Activated CD4-positive, alpha-beta T cell treated with anti-CD3 and anti-CD28 coated beads for 24 hours (primary cell): ENCODE measurements at regions not wholly inside any gene's neighbourhood (a gene's known extent, or its start where the extent isn't known, plus 50 kb on each side); places are given as distances from the start of the nearest gene placed in this dataset.
"Not testable (repeated sequence)": the region's sequence is repeated elsewhere in the genome, so short reads cannot be mapped to it uniquely, and the experiment has no call there.

Source experiments
- DNase-seq, 2 donors: peaks; one replicate each; pipeline ENCODE4 v3.0.0-alpha.2; 2020; ENCODE audit warnings: low read depth in 2 of 2

- no peak for DNase-seq
Observed at GRCh38 chr17:72448019-72448418, 327.2 kb downstream of the SOX9 start.

- DNase-seq: no peak
Observed at GRCh38 chr17:72452286-72453173, 331.7 kb downstream of the SOX9 start.

GRCh38 chr17:72454342-72454741, 333.5 kb downstream of the SOX9 start:
- DNase-seq: no peak

GRCh38 chr17:72455562-72455961, 334.7 kb downstream of the SOX9 start:
- no peak for DNase-seq

- DNase-seq: no peak
Observed at GRCh38 chr17:72456075-72456474, 335.3 kb downstream of the SOX9 start.

GRCh38 chr17:72457712-72458111, 336.9 kb downstream of the SOX9 start:
- no peak for DNase-seq

GRCh38 chr17:72458301-72458700, 337.5 kb downstream of the SOX9 start:
- DNase-seq: no peak

- no peak for DNase-seq
Observed at GRCh38 chr17:72460711-72461110, 339.9 kb downstream of the SOX9 start.

- no peak for DNase-seq
Observed at GRCh38 chr17:72461757-72462156, 340.9 kb downstream of the SOX9 start.

GRCh38 chr17:72462407-72462806, 341.6 kb downstream of the SOX9 start:
- DNase-seq: no peak

- DNase-seq: no peak
Observed at GRCh38 chr17:72462814-72463213, 342.0 kb downstream of the SOX9 start.

- no peak for DNase-seq
Observed at GRCh38 chr17:72463287-72464102, 342.7 kb downstream of the SOX9 start.

- not testable (repeated sequence) for DNase-seq
Observed at GRCh38 chr17:72464221-72464620, 343.4 kb downstream of the SOX9 start.

GRCh38 chr17:72465191-72466024, 344.6 kb downstream of the SOX9 start:
- DNase-seq: no peak

GRCh38 chr17:72466199-72466598, 345.4 kb downstream of the SOX9 start:
- no peak for DNase-seq

GRCh38 chr17:72466606-72467005, 345.8 kb downstream of the SOX9 start:
- DNase-seq: no peak

- no peak for DNase-seq
Observed at GRCh38 chr17:72467841-72468653, 347.2 kb downstream of the SOX9 start.

- DNase-seq: no peak
Observed at GRCh38 chr17:72468841-72469240, 348.0 kb downstream of the SOX9 start.

GRCh38 chr17:72470121-72470705, 349.4 kb downstream of the SOX9 start:
- no peak for DNase-seq

GRCh38 chr17:72470734-72471133, 349.9 kb downstream of the SOX9 start:
- DNase-seq: no peak

GRCh38 chr17:72471296-72471695, 350.5 kb downstream of the SOX9 start:
- no peak for DNase-seq
